ENCODE measurements at regions not wholly inside any gene's neighbourhood (a gene's known extent, or its start where the extent isn't known, plus 50 kb on each side); places are given as distances from the start of the nearest gene placed in this dataset.
"Not testable (repeated sequence)": the region's sequence is repeated elsewhere in the genome, so short reads cannot be mapped to it uniquely, and the experiment has no call there.

- TF ChIP-seq, protein P1, sequence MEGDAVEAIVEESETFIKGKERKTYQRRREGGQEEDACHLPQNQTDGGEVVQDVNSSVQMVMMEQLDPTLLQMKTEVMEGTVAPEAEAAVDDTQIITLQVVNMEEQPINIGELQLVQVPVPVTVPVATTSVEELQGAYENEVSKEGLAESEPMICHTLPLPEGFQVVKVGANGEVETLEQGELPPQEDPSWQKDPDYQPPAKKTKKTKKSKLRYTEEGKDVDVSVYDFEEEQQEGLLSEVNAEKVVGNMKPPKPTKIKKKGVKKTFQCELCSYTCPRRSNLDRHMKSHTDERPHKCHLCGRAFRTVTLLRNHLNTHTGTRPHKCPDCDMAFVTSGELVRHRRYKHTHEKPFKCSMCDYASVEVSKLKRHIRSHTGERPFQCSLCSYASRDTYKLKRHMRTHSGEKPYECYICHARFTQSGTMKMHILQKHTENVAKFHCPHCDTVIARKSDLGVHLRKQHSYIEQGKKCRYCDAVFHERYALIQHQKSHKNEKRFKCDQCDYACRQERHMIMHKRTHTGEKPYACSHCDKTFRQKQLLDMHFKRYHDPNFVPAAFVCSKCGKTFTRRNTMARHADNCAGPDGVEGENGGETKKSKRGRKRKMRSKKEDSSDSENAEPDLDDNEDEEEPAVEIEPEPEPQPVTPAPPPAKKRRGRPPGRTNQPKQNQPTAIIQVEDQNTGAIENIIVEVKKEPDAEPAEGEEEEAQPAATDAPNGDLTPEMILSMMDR (IDR thresholded peaks at IDR 0.05 in 8 of 11, conservative IDR thresholded peaks at IDR 0.05 in 3 of 11), result not testable (repeated sequence)
- not testable (repeated sequence) for TF ChIP-seq POLR2AphosphoS5 (IDR thresholded peaks at IDR 0.05)
Observed at GRCh38 chr21:10437977-10438376, 83.4 kb upstream of the TPTE start.
